ENCODE measurements at regions not wholly inside any gene's neighbourhood (a gene's known extent, or its start where the extent isn't known, plus 50 kb on each side); places are given as distances from the start of the nearest gene placed in this dataset.
"Not testable (repeated sequence)": the region's sequence is repeated elsewhere in the genome, so short reads cannot be mapped to it uniquely, and the experiment has no call there.

DNA sequence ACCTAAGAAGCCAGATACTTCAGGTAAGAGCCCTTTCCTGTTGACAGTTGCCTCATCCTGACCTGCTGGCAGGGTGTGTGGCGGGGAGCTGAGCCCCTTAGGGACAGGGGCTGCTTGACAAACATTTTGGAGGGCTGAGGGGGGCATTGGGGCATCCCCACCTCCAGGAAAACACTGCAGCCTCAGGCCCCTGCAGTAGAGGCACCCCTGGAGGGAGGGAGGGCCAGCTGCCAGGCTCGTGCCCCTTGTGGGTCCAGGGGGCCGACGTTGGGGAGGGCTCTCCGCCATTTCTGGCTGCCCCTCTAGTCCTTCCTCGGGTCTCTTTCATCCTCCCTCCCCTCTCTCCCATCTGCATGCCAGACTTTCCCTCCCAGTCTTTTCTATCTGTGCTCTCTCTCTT is 177.3 kb downstream of the RPS24 start:
- no peak for DNase-seq (ENCODE audit: low spot score)

DNA sequence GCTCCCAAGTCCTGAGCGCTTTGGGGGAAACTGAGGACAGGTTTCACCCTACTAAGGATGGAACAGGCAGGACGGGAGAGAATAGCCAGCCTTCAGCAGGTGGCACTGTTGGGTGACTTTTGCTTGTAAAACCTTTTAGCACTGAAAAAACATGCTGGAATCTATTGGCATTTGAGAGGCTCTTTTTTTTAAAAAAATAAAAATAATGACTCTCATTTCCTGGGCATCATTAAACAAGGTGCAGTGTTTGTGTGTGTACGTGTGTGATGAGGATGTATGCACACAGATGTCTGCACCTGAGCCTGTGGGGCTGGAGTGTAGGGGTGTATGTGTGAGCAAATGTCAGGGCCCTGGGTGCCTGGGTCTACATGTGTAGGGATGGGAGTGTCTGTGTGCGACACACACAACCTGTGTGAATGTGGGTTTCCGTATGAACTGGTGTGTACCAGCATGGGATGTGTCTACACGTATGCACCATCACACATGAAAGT is 177.9 kb downstream of the RPS24 start:
- DNase-seq (ENCODE audit: low spot score): no peak

DNA sequence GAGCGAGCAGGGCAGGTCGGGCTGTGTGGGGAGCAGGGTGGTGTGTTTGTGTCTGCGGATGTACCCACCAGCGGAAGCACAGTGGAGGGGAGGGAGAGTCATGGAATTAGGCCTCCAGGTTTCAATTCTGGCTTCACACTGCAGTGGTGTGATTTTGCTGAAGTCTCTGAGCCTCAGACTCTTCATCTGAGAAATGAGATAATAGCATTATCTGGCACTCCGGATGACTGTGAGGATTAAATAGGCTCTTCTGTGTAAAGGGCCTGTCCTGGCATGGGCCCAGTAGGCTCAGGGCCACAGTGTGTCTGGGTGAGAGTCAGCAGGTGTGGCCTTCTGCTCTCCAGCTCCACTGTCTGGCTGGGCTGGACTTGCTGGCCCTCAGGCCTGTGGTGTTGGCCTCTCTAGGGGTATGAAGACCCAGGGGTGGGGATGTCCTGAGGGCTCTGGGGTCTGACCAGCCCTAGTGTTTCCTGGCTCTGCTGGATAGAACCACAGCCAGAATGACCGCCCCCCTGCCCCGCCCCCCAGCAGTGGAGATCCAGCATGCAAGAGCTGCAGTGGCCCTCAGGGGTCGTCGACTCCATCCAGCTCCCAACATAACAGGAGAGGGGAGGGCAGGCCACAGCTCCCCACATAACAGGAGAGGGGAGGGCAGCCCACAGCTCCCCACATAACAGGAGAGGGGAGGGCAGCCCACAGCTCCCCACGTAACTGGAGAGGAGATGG is 178.6 kb downstream of the RPS24 start:
- no peak for DNase-seq (ENCODE audit: low spot score)

DNA sequence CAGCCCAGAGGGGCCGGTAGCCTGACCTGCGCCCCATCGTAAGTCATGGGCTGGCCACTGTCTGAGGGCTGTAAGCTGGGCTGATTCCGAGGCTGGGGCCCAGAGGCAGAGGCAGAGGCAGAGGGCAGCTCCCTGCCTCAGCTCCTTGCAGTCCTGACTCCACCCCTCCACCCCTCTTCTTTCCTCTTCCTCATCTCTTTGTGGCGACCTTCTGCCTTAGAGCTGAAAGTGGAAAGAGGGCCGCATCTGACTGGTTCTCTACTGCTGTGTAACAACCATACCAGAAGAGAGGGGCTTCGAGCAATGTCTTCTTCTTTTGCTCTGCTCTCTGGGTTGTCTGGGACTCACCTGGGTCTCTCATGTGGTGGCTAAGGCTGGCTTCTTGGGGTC is 179.1 kb downstream of the RPS24 start:
- DNase-seq (ENCODE audit: low spot score): no peak

DNA sequence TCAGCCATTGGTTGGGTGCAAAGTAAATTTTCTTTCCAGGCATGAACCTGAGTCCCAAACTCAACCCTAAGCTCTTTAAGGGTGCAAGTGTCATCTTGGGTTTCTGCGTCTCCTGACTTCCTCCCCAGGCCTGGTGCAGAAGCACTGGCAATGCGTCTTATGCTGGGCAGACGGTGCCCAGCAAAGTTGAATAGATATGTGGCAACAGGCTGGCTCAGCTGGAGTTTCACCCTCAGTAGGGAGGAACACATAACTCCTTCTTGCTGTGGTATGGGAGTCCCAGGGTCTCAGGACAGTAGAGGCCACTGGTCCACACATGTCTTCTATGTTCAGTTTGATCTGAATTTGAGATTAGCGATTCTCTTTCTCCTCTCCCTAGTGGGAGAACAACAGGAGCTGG is 181.3 kb downstream of the RPS24 start:
- no peak for DNase-seq (ENCODE audit: low spot score)

DNA sequence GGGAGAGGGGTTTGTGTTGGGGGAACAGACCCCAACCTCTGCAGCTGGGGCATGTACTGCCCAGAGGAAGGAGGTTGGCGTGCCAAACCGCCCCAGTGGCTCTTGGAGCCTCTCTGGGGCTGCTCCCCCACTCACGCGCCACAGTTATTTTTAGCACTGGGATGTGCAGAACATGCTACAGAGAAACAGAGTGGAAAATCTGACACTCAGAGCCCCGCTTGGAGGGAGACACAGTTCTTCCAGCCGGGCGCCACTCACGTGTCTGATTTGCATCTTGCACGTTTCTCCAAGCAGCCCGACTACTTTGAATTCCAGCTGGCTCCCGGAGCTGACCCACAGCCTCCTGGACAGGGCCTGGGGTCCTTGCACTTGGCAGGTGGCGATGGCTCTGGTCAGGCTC is 182.0 kb downstream of the RPS24 start:
- no peak for DNase-seq (ENCODE audit: low spot score)

DNA sequence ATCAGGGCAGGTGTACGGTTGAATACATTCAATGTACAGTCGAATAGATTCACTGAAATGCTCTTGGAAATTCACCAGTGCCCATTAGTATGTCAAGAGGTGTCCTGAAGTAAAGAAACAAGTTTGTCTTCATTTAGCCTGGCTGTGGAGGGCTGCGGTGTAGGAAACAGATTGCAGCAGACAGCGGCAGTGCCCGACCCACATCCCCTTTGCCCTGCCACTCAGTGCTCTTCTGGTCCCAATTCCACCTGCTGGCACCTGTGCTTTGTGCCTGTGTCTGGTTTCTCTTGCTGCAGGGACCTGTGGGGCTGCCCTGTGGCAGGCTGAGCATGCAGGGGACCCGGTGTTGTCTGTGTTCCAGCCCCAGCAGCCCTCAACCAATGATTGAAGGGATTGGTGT is 183.7 kb downstream of the RPS24 start:
- DNase-seq (ENCODE audit: low spot score): no peak

DNA sequence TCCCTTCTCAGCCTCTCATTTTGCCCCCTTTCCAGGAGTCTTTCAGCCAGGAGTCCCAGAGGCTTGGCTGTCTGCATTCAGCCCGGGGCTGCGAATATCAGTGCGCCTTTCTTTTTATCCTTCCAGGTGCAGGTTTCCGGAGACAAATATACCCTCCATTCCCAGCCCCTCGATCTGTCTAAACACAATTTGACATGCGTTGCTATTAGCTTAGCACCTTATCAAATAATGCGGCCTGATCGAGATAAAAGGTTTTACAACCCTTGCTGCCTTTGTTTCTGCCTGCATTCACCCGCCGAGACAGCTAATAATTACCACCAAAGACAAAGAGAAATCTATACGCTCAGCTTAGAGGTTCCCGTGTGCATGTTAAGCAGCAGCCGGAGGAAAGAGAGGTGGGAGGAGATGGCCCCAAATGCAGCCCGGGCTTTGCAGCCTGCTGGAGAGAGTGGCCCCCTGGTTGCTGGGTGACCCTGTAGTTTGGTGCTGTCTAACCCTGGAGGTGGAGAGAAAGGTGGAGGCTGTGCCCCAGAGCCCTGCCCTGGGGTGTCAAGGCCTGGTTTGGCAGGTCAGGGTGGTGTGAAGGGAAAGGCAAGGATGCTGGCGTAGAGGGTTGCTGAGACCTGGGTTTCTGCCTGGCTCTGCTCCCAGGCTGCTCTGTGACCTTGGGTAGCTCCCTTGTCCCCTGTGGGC is 185.3 kb downstream of the RPS24 start:
- no peak for DNase-seq (ENCODE audit: low spot score)

DNA sequence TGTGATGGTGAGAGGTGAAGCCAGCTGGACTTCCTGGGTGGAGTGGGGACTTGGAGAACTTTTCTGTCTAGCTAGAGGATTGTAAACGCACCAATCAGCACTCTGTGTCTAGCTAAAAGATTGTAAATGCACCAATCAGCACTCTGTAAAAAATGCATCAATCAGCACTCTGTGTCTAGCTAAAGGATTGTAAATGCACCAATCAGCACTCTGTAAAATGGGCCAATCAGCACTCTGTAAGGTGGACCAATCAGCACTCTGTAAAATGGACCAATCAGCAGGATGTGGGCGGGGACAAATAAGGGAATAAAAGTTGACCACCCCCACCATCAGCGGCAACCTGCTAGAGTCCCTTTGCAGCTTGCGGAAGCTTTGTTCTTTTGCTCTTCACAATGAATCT is 185.9 kb downstream of the RPS24 start:
- DNase-seq (ENCODE audit: low spot score): not testable (repeated sequence)

DNA sequence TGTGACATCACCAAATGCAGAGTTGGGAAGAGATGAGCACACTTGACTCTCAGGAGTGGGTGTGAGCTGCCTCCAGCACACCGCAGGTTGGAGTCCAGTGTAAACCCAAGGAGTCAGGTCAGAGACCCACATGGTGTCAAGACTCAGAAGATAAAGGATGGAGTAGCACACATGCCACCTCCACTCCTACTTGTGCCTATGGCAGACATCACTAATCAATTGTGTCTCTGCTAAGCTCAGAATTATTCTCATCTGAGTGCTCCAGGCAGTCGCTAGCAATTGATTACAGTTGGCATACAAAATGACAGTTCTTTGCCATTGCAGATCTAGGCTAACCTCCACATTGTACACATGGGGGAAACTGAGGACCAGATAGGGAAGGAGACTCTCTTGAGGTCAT is 187.1 kb downstream of the RPS24 start:
- DNase-seq (ENCODE audit: low spot score): no peak

DNA sequence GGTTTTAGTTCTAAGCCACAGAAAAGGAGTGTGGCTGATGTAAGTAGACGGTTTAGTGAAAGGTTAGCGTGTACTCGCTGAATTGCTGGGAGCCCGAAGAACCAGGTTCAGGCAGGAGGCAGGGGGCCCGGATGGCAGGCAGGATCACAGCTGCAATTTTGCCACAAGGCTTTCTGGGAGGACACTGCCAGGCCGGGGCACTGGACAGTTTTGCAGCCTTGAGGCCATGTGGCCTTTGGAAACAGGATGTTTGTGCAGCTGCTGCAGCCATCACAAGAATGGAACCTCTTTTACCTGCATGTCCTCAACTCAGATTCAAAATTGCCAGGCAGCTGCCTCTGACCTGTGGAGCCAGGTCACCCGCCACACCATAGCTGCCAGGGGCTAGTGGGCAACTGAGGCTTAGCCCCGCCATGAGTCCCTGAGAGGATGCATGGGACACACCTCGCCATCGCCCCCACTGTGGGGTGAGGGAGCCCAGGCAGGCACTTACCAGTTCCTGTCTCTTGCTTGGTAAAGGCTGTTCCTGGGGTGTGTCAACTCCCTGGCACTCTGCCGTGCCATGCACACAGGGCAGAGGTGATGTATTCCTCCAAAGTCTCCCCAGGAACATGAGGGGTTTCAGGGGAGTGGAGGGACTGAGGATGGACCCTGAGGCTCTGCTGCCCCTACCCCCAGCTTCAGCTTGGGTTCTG is 188.6 kb downstream of the RPS24 start:
- DNase-seq (ENCODE audit: low spot score): no peak

DNA sequence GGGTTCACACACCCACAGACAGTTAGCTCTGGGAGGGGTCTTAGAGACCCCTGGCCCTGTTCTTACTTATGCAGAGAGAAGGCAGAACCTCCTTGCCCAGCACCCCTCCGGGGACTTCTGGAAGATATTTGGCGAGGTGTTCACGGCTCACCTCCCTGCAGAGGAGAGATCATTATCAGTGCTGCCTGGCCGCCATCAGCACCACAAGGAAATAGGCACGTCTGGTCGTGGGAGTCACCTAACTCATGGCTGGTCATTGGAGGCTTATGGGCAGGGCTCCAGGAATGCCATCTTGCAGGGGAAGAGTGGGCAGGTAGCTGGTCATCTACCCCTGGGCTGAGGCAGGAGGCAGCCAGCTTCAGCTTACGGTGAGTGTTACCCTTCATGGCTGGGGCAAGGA is 189.4 kb downstream of the RPS24 start:
- no peak for DNase-seq (ENCODE audit: low spot score)

DNA sequence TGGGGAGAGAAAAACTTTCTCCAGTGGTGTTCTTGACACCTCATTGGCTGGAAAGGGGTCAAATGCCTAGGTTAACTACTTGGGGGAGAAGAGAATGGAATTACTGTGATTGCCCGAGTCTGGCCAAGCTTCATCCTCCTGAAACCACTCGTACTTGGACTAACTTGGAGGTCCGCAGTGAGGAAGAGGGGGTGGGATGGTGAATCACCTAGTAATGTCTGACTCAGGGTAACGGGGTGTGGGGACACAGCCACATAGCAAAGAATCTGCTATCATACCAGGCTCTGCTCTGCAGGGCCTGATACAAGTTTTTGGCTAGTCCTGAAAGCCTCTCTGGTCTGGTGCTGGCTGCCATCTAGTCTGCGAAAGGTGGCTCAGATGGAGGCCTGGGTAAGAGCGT is 190.9 kb downstream of the RPS24 start:
- DNase-seq (ENCODE audit: low spot score): no peak

DNA sequence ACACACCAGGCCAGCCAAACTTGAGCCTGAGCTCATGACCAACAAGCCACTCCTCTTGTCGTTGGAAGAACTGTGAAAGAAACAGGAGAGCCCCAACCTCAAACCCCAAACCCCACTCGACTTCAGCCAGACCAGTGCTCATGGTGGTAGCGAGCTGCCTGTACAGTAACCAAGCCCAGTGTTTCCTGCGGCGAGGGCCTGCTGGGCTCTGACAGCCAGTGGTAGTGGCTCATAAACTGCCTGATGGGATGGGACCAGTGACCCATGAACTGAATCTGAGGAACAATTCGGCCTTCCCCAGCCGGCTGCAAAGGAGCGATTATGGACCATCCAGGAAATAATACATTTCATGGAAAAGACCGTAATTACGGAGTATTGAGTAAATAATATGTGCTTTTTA is 191.9 kb downstream of the RPS24 start:
- no peak for DNase-seq (ENCODE audit: low spot score)

DNA sequence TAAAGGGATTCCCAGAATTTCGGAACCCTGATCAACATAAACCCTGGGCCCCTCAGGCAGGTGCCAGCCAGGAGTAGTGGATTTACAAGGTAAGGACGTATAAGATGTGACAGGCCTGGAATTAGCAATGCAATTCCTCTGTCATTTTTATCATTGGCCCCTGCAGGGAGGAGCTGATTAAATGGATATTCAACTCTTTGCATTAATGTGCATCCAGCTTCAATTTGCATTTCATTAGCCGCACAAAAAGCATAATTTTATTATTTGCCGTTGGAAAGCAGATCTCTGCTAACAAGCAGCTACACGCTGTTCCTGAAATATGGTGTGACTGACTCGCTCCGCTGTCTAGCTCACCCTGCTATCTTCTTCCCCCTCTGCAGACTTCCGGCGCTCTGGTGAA is 195.8 kb downstream of the RPS24 start:
- no peak for DNase-seq (ENCODE audit: low spot score)

DNA sequence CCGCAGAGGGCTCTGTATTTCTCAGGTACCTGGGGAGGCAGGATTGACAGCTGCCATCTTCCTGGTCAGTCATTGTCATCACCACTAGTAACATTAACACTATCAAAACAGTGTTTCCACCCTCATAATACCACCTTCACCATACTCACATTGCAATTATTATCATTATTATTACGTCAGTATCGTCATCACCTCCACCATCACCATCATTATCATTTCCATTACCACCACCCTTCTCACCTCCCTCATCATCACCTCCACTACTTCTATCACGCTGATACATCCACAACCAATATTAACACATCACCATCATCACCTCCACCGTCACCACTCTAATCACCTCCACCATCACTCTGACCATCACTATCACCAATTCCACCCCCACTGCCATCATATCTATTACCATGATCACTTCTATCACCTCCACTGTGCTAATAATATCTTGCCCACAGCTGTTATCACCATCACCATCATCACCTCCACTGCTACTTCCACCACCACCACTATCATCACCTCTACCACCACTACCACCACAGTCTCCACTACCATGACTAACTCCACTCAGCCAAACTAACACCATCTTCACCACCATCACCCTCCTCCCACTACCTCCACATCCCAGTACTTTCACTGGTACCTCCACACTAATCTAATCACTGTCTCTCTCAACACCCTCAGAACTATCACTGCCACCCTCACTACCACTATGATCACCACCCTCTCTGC is 196.4 kb downstream of the RPS24 start:
- DNase-seq (ENCODE audit: low spot score): no peak

DNA sequence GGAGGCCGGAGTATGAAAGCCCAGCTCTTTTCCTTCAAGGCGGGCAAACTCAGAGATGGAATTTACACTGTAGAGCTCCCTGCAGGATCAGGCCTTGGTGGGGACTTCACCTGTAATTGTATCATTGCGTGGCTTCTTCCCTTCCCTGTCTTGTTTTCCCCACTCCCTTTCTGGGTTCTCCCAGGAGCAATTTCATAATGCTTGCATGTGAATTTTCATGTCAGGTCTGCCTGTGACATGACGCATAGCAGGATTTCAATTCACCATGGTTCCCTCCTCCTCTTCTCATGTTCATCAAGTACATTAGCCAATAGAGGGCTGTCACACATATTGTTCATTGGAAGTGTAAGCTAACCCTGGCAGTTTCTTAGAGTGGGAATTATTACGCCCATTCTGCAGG is 197.7 kb downstream of the RPS24 start:
- DNase-seq (ENCODE audit: low spot score): no peak

DNA sequence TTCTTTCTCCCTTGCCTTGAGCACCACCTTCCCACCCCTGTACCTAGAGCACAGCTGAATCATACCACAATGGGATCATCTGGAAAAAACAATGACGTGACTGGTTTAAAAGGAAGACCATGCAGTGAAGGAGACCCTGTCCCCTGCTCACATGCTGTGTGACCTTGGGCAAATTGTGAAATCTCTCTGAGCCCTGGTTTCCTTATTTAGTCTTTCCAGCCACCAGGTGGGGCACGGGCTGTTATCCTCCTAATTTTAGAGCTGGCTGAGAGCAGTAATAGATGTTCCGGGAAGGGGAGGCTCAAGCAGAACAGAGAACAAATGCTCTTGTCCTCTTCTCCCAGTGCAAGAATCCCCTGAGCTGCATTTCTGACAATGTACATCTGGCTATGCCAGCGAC is 198.3 kb downstream of the RPS24 start:
- no peak for DNase-seq (ENCODE audit: low spot score)

DNA sequence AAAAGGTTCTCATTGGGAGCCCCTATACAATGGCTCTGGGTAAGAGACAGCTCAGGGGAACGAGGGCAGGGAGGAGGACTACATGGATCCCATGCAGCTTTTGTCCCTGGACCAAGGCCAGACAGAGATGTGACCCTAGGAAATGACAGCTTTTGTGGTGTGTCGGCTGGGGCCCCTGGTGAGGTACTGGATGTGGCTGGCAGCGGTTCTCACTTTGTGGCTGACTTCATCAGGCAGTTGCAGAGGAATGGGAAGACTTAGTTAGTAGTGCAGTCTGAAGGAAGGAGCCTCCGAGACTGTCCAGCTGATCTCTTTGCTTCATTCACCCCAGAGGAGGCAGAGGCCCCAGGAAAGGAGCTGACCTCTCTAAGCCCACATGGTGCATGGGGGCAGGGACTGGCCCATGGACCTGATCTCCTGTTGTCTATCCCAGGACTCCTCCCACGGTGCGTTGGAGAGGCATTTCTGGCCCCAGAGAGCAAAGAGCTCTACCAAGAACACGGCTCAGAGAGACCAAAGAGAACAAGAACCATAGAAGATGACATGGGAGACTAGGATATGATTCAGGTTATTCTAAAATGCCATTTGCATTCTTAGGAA is 202.9 kb downstream of the RPS24 start:
- DNase-seq (ENCODE audit: low spot score): no peak

DNA sequence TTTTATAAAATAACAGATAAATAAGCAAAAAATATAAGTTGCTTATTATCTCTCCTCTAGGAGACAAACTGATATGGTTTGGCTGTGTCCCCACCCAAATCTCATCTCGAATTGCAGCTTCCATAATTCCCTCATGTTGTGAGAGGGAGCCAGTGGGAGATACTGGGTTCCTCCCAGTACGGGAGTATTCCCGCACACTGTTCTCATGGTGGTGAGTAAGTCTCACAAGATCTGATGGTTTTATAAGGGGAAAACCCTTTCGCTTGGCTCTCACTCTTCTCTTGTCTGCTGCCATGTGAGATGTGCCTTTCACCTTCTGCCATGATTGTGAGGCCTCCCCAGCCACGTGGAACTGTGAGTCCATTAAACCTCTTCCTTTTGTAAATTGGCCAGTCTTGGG is 204.3 kb downstream of the RPS24 start:
- not testable (repeated sequence) for DNase-seq (ENCODE audit: low spot score)

DNA sequence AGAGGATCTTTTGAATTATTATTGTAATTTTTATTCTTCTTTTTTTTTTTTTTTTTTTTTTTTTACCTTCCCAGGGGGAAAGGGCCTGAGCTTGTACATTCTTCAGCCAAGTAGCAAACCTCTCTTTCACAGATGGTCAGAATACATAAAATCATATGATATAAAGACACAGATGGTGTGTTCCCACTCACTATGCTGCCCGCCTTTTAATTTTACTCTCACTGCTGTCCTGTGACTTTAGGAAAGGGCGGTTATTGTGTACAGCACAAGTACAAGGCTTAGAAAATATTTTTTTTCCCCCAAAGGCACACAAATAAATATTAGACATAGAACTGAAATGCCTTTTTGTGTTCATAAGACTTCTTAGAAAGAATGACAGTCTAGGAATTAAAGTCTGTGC is 213.6 kb downstream of the RPS24 start:
- DNase-seq (ENCODE audit: low spot score): no peak

DNA sequence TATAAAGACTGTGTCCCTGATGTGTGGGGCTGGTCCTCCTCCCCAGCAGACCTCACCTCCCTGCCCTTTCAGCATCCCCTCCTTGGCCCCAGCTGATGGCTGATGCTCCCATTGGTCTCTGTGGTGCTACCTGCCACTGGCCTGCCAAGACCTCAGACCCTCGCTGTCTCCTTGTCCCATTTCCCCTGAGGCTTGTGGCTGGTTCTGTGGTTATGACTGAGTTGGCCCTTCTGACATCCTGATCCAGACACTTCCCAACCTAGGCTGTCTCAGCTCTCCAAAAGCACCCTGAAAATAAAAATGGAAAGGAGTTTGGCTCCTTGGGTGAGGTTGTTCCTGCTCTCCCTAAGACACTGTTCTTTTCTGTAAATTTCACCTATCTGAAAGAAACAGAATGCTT is 214.2 kb downstream of the RPS24 start:
- DNase-seq (ENCODE audit: low spot score): no peak
